HCT116 (cell line): ENCODE measurements at regions not wholly inside any gene's neighbourhood (a gene's known extent, or its start where the extent isn't known, plus 50 kb on each side); places are given as distances from the start of the nearest gene placed in this dataset.

Source experiments
- CTCF ChIP-seq, 3 experiments: fragments of 200-600 bp in 1 of 3; sonication (generic) in 1 of 3; IDR thresholded peaks in 2 of 3; conservative IDR thresholded peaks in 1 of 3; 2 replicates each; pipeline ENCODE4 v1.5.1; 2012 to 2017; ENCODE audit warnings: low read depth in 2 of 3, low read length in 2 of 3, antibody characterized with exemption in 1 of 3, borderline replicate concordance in 1 of 3, control low read depth in 1 of 3, mild to moderate bottlenecking in 1 of 3, mixed read lengths in 1 of 3, mixed run types in 1 of 3, moderate library complexity in 1 of 3; ENCODE audit not compliant: insufficient read depth in 1 of 3
- EZH2 ChIP-seq: fragments of 200-600 bp; sonication (generic); IDR thresholded peaks from 2 replicates; pipeline ENCODE4 v1.6.1; 2017; ENCODE audit warnings: antibody characterized with exemption, mixed run types
- FOSL1 ChIP-seq: IDR thresholded peaks from 2 replicates; pipeline ENCODE4 v1.6.1; 2012; ENCODE audit warnings: low read depth
- POLR2A ChIP-seq: IDR thresholded peaks from 2 replicates; pipeline ENCODE4 v1.7.0; 2011; ENCODE audit warnings: borderline replicate concordance; ENCODE audit not compliant: insufficient read depth, insufficient read length; ENCODE audit errors: extremely low read depth
- RAD21 ChIP-seq: IDR thresholded peaks from 2 replicates; pipeline ENCODE4 v1.6.1; 2012; ENCODE audit warnings: low read depth, mild to moderate bottlenecking
- REST ChIP-seq: IDR thresholded peaks from 2 replicates; pipeline ENCODE4 v1.6.1; 2012; ENCODE audit warnings: low read depth
- ZNF274 ChIP-seq: fragments of 200-500 bp; sonication (Bioruptor generic); IDR thresholded peaks from 2 replicates; pipeline ENCODE4 v1.6.1; 2014; ENCODE audit warnings: mild to moderate bottlenecking, low read depth, low read length, inconsistent platforms

- TF ChIP-seq FOSL1 (no peak), CTCF (IDR thresholded peaks at IDR 0.05 in 2 of 3, conservative IDR thresholded peaks at IDR 0.05 in 1 of 3; ENCODE audit: borderline replicate concordance in 1 of 3, insufficient read depth in 1 of 3, low read depth in 2 of 3, low read length in 2 of 3) (no peak), ZNF274 (no peak), POLR2A (no peak), REST (no peak), RAD21 (no peak), EZH2 (no peak)
These were observed 299.9 kb upstream of the MME start for GRCh38 chr3:154780263-154780662.
